GM18870 (cell line): ENCODE measurements at regions not wholly inside any gene's neighbourhood (a gene's known extent, or its start where the extent isn't known, plus 50 kb on each side); places are given as distances from the start of the nearest gene placed in this dataset.

ENCODE experiments used
- ATAC-seq: cut with Tn5 transposase; IDR thresholded peaks from one replicate; pipeline ENCODE4 v1.9.1; 2021; ENCODE audit warnings: moderate library complexity; ENCODE audit not compliant: unreplicated experiment

DNA sequence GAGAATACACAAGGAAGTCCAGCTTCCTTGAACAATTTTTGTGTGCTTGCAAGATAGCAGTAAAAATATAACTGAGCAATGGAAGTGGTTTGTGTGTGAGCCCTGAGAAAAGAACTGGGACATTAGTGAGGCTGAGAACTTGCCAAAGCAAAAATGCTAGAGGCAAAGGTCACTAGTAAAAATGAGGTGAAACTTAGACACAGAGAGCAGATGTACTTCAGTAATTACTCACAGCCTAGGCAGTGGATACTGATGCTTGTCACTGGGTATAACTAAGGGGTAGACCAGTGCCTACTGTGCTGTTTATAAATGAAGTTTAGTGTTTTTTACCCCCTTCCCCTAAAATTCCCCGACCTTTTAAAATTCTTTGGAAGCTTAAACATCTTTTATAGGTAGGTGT, 450.1 kb downstream of the LPIN1 start:
- ATAC-seq: no peak

DNA sequence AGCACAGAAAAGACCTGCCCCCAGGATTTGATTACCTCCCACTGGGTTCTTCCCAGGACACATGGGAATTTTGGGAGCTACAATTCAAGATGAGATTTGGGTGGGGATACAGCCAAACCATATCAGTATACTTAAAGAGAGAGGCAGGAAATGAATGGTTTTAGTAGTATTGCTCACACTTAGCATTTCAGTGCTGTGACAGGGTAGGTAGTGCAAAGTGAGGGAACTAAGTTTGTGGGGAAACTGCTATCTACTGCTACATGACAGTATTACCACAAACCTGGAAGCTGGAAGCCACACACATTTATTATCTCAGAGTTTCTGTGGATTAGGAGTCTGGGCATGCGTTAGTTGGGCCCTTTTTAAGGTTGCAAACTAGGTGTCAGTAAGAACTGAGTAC, 450.7 kb downstream of the LPIN1 start:
- ATAC-seq: no peak

- no peak for ATAC-seq
Observed at GRCh38 chr2:12199491-12200211, 453.2 kb downstream of the LPIN1 start.

- ATAC-seq: no peak
Observed at GRCh38 chr2:12201369-12201768, 454.9 kb downstream of the LPIN1 start.

DNA sequence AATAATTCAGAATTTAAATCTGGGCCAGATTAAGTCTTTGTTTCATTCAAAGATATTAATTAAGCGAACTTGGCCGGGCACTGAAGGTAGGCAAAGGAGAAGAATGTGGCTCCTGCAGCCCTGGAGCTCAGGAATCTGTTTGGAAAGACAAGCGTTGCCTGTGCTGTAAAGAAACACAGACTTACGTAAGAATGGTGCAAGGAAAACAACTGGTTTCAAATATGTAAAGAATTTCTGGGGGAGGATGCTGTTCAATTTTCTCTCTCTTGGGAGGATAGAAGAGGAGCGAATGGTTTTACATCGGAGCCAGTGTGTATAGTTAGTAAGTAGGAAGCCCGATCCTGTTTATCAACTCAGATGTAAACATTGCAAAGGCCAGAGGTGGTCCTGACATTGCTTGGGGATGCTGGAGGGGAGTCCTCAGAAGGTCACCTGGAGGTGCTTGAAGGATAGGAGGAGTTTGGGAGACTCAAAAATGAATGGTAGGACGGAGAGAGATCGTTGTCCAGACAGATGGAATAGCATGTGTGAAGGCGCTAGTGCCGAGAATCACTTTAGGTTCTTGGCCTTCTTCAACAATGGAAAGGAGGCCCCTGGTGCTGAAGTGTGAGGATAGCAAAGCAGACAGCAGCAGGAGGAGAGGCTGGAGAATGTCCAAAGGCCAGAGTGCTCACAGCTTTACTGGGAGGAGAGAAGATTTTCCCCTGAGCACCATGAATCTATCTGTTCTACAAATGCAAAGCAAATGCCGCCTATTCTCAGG, 456.1 kb downstream of the LPIN1 start:
- no peak for ATAC-seq

- no peak for ATAC-seq
Observed at GRCh38 chr2:12203528-12203927, 457.1 kb downstream of the LPIN1 start.

DNA sequence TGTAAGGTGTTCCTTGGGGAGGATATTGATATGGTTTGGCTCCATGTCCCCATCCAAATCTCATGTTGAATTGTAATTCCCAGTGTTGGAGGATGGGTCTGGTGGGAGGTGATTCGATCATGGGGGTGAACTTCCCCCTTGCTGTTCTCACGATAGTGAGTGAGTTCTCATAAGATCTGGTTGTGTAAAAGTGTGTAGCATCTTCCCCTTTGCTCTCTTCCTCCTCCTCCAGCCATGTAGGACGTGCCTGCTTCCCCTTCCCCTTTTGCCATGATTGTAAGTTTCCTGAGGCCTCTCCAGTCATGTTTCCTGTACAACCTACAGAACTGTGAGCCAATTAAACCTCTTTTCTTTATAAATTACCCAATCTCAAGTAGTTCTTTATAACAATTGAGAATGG, 458.7 kb downstream of the LPIN1 start:
- ATAC-seq: no peak

DNA sequence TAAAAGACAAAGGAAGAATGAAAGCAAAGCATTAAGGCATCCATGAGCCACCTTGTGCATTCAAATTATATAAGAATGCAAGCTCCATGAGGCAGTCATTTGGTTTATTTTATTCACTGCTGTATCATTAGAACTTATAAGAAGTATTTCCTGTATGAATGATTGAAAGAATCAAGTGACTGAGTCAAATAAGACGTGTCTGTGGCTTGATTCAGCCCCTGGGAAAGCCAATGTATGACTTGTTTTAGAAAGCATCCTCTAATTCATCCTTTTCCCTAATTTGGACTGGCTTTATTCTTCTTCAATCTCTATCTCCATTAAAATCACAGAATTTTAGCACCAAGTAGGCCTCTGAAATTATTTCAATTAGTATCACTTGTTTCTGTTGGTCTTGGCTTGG, 461.1 kb downstream of the LPIN1 start:
- ATAC-seq: no peak

- ATAC-seq: no peak
Observed at GRCh38 chr2:12210016-12210933, 463.8 kb downstream of the LPIN1 start.

GRCh38 chr2:12211326-12212175, 465.1 kb downstream of the LPIN1 start:
- ATAC-seq: no peak

GRCh38 chr2:12212841-12213597, 466.6 kb downstream of the LPIN1 start:
- ATAC-seq: no peak

DNA sequence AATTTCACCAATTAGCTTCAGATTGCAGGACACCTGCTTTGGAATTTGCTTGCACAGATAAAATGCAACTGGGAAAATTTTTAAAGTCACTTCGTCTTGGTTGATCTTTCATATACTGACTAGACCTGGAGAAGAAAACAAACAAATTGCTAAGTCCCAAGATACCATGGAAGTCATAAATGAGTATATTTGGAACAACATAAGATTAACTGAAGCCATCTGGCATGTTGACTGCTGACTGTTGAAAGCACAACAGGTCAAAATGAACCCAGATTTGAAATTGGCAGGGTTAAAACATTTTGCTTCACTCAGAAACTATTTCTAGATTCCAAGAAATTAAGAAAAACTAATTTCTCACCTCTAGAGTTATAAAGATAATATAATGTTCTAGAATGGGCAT, 470.7 kb downstream of the LPIN1 start:
- ATAC-seq: no peak

- ATAC-seq: no peak
Observed at GRCh38 chr2:12219761-12220160, 473.3 kb downstream of the LPIN1 start.

GRCh38 chr2:12221584-12221983, 475.2 kb downstream of the LPIN1 start:
- ATAC-seq: no peak

DNA sequence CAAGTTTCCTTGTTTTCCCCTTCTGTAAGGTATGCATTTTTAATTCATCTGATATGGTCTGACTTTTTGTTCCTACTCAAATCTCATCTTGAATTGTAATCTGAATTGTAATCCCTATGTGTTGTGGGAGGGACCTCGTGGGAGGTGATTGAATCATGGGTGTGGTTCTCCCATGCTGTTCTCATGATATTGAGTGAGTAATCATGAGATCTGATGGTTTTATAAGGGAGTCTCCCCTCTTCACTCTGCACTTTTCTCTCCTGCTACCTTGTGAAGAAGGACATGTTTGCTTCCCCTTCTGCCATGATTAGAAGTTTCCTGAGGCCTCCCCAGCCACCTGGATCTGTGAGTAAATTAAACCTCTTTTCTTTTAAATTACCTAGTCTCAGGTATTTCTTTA, 476.1 kb downstream of the LPIN1 start:
- ATAC-seq: no peak

- no peak for ATAC-seq
Observed at GRCh38 chr2:12223732-12224131, 477.3 kb downstream of the LPIN1 start.

DNA sequence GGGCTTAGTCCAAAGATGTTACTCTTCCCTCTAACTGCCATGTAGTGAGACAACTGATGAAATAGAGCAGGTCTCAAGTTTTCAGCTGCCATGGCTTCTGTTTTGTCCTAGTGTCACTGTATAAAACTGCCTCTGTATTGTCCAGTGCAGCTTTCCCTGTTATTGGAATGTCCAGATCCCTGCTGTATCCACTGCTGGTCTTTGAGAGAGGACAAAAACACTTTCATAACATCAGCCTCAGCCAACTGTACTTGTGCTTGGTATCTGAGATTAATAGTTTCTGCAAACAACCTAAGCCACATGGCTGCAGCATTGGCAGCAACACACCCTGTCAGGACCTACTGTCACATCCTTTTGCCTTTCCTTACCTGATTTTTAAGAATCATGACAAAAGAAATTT, 480.2 kb downstream of the LPIN1 start:
- no peak for ATAC-seq

GRCh38 chr2:12227941-12228608, 481.6 kb downstream of the LPIN1 start:
- ATAC-seq: no peak

DNA sequence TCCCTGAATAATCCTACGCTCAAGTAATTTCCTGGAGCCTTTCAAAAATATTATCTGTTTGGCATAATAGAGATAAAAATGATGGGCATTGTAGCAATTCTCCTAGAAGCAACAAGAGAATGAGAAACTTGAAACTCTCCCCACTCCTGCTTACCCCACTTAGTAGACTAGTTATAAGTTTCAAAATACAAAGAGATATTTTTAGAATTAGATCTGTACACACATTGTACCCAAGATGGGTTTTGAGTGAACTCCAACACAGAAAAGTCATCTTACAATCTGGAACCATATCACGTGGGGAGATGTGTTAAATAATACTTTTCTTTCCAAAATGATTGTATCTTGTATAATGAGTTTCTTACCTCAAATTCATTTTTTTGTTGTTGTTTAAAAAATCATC, 484.9 kb downstream of the LPIN1 start:
- no peak for ATAC-seq
